ENCODE measurements at regions not wholly inside any gene's neighbourhood (a gene's known extent, or its start where the extent isn't known, plus 50 kb on each side); places are given as distances from the start of the nearest gene placed in this dataset.

- H3K4me3 ChIP-seq (ENCODE audit: low read length), result no peak overlapping the region
- no peak overlapping the region for H3K27ac ChIP-seq (ENCODE audit: low read length)
- H3K79me2 ChIP-seq (ENCODE audit: low read length), result no peaks in the 10 kb centered on the region
- no peaks in the 10 kb centered on the region for H3K36me3 ChIP-seq (ENCODE audit: low read depth, low read length)
- TF ChIP-seq EZH2phosphoT487 (IDR thresholded peaks at IDR 0.05; ENCODE audit: borderline replicate concordance, low read length) (no peak), EZH2 (IDR thresholded peaks at IDR 0.05; ENCODE audit: low read length, unreplicated experiment) (no peak), CTCF (conservative IDR thresholded peaks at IDR 0.05; ENCODE audit: low read depth, low read length) (no peak)
- no peak overlapping the region for H3K9ac ChIP-seq (ENCODE audit: low read length)
- no peaks in the 10 kb centered on the region for H4K20me1 ChIP-seq (ENCODE audit: low read length)
- no peaks in the 10 kb centered on the region for H3K9me2 ChIP-seq (replicated peaks; ENCODE audit: low read length)
- no peak for ATAC-seq
- no peaks in the 10 kb centered on the region for H3K9me3 ChIP-seq (ENCODE audit: low read length)
- ChIA-PET POLR2A (ENCODE audit: unreplicated experiment) (no interaction called here), CTCF (no interaction called here)
- no peak overlapping the region for H3K4me2 ChIP-seq (ENCODE audit: low read length)
- no peak for DNase-seq
- intact Hi-C loops (cut with micrococcal nuclease), result no loop called here
- no peaks in the 10 kb centered on the region for H3F3A ChIP-seq (ENCODE audit: low read length, unreplicated experiment)
- no peak overlapping the region for H2AFZ ChIP-seq (ENCODE audit: low read length)
- H3K4me1 ChIP-seq (ENCODE audit: insufficient read depth, low read length), result 0 out of 2 replicates have a peak, but pooled peaks cover 7% of the 10 kb centered on the region
- H3K27me3 ChIP-seq (ENCODE audit: low read length), result no peaks in the 10 kb centered on the region
- no TSS peak for BruUV-seq (replicated peaks)
Measured at GRCh38 chr5:58122848-58123392, 337.0 kb downstream of the PLK2 start.

- CTCF ChIA-PET, result no interaction called here
- H3K4me2 ChIP-seq (ENCODE audit: low read length), result no peak overlapping the region
- no peak for DNase-seq
- intact Hi-C loops (cut with micrococcal nuclease), result no loop called here
- H3K79me2 ChIP-seq (ENCODE audit: low read length), result no peaks in the 10 kb centered on the region
- BruUV-seq (replicated peaks), result no TSS peak
- no peak overlapping the region for H3K27ac ChIP-seq (ENCODE audit: low read length)
- no peaks in the 10 kb centered on the region for H3K9me3 ChIP-seq (ENCODE audit: low read length)
- H3K9me2 ChIP-seq (replicated peaks; ENCODE audit: low read length), result no peaks in the 10 kb centered on the region
- H2AFZ ChIP-seq (ENCODE audit: low read length), result no peak overlapping the region
- no peaks in the 10 kb centered on the region for H3K36me3 ChIP-seq (ENCODE audit: low read depth, low read length)
- no peaks in the 10 kb centered on the region for H4K20me1 ChIP-seq (ENCODE audit: low read length)
- POLR2A ChIA-PET (ENCODE audit: unreplicated experiment), result no interaction called here
- H3K4me1 ChIP-seq (ENCODE audit: insufficient read depth, low read length), result 0 out of 2 replicates have a peak, but pooled peaks cover under 1% of the 10 kb centered on the region
- H3K9ac ChIP-seq (ENCODE audit: low read length), result no peak overlapping the region
- no peak for ATAC-seq
- H3K4me3 ChIP-seq (ENCODE audit: low read length), result no peak overlapping the region
- H3K27me3 ChIP-seq (ENCODE audit: low read length), result no peaks in the 10 kb centered on the region
- TF ChIP-seq EZH2phosphoT487 (IDR thresholded peaks at IDR 0.05; ENCODE audit: borderline replicate concordance, low read length) (no peak), CTCF (conservative IDR thresholded peaks at IDR 0.05; ENCODE audit: low read depth, low read length) (no peak), EZH2 (IDR thresholded peaks at IDR 0.05; ENCODE audit: low read length, unreplicated experiment) (no peak)
- H3F3A ChIP-seq (ENCODE audit: low read length, unreplicated experiment), result no peaks in the 10 kb centered on the region
Measured at GRCh38 chr5:58122157-58122556, 337.7 kb downstream of the PLK2 start.

GRCh38 chr5:58121391-58121790 lies 338.5 kb downstream of the PLK2 start:
- ChIA-PET CTCF (no interaction called here), POLR2A (ENCODE audit: unreplicated experiment) (no interaction called here)
- no peak overlapping the region for H3K27ac ChIP-seq (ENCODE audit: low read length)
- DNase-seq (no peak), ATAC-seq (no peak)
- no peaks in the 10 kb centered on the region for H3K79me2 ChIP-seq (ENCODE audit: low read length)
- no peak overlapping the region for H3K9ac ChIP-seq (ENCODE audit: low read length)
- no peak for TF ChIP-seq EZH2phosphoT487 (IDR thresholded peaks at IDR 0.05; ENCODE audit: borderline replicate concordance, low read length)
- no peak for TF ChIP-seq CTCF (conservative IDR thresholded peaks at IDR 0.05; ENCODE audit: low read depth, low read length)
- no peak for TF ChIP-seq EZH2 (IDR thresholded peaks at IDR 0.05; ENCODE audit: low read length, unreplicated experiment)
- H3K36me3 ChIP-seq (ENCODE audit: low read depth, low read length), result no peaks in the 10 kb centered on the region
- H3K4me2 ChIP-seq (ENCODE audit: low read length), result no peak overlapping the region
- no peaks in the 10 kb centered on the region for H3K27me3 ChIP-seq (ENCODE audit: low read length)
- intact Hi-C loops (cut with micrococcal nuclease), result no loop called here
- H3K9me3 ChIP-seq (ENCODE audit: low read length), result no peaks in the 10 kb centered on the region
- BruUV-seq (replicated peaks), result no TSS peak
- H3K9me2 ChIP-seq (replicated peaks; ENCODE audit: low read length), result no peaks in the 10 kb centered on the region
- no peaks in the 10 kb centered on the region for H4K20me1 ChIP-seq (ENCODE audit: low read length)
- no peaks in the 10 kb centered on the region for H3F3A ChIP-seq (ENCODE audit: low read length, unreplicated experiment)
- no peak overlapping the region for H2AFZ ChIP-seq (ENCODE audit: low read length)
- no peaks in the 10 kb centered on the region for H3K4me1 ChIP-seq (ENCODE audit: insufficient read depth, low read length)
- no peak overlapping the region for H3K4me3 ChIP-seq (ENCODE audit: low read length)

All from PC-3 (cell line).